ENCODE measurements at regions not wholly inside any gene's neighbourhood (a gene's known extent, or its start where the extent isn't known, plus 50 kb on each side); places are given as distances from the start of the nearest gene placed in this dataset.
"Not testable (repeated sequence)": the region's sequence is repeated elsewhere in the genome, so short reads cannot be mapped to it uniquely, and the experiment has no call there.

DNA sequence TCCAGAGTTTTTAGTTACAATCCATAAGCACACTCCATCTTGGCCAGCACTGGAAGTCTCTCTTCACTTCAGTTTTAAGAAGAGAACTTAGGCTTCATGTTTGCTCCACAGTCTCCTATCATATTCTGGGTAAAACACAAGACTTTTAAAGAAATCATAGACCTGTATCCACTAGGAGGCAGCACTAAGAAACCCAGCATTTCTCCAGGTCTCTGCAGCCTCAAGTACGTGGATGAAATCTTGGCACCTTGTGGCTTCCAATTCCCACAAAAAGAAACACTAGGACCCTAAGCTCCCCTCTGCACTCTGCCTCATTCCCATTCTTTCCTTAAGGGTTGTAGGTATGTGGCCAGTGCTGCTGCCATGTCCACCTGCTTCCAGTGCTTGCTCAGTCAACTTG lies 367.3 kb upstream of the CASK start:
- Histone ChIP-seq H3K27me3 (no peaks in the 10 kb centered on the region), H3K4me1 (ENCODE audit: insufficient read depth) (no peaks in the 10 kb centered on the region), H3K9me3 (no peaks in the 10 kb centered on the region), H3K4me3 (no peak overlapping the region), H3K27ac (no peak overlapping the region), H3K36me3 (no peaks in the 10 kb centered on the region)
- intact Hi-C loops (cut with DNase I), result no loop called here
- TF ChIP-seq EP300 (IDR thresholded peaks at IDR 0.05) (no peak), POLR2A (IDR thresholded peaks at IDR 0.05) (no peak)
- TF ChIP-seq, protein P1, sequence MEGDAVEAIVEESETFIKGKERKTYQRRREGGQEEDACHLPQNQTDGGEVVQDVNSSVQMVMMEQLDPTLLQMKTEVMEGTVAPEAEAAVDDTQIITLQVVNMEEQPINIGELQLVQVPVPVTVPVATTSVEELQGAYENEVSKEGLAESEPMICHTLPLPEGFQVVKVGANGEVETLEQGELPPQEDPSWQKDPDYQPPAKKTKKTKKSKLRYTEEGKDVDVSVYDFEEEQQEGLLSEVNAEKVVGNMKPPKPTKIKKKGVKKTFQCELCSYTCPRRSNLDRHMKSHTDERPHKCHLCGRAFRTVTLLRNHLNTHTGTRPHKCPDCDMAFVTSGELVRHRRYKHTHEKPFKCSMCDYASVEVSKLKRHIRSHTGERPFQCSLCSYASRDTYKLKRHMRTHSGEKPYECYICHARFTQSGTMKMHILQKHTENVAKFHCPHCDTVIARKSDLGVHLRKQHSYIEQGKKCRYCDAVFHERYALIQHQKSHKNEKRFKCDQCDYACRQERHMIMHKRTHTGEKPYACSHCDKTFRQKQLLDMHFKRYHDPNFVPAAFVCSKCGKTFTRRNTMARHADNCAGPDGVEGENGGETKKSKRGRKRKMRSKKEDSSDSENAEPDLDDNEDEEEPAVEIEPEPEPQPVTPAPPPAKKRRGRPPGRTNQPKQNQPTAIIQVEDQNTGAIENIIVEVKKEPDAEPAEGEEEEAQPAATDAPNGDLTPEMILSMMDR (IDR thresholded peaks at IDR 0.05), result no peak
- WGBS, 3 donors, result 20 to 33% (median 32%) methylated on average over 1 of the region's 1 CpG
- DNase-seq, result no peak

DNA sequence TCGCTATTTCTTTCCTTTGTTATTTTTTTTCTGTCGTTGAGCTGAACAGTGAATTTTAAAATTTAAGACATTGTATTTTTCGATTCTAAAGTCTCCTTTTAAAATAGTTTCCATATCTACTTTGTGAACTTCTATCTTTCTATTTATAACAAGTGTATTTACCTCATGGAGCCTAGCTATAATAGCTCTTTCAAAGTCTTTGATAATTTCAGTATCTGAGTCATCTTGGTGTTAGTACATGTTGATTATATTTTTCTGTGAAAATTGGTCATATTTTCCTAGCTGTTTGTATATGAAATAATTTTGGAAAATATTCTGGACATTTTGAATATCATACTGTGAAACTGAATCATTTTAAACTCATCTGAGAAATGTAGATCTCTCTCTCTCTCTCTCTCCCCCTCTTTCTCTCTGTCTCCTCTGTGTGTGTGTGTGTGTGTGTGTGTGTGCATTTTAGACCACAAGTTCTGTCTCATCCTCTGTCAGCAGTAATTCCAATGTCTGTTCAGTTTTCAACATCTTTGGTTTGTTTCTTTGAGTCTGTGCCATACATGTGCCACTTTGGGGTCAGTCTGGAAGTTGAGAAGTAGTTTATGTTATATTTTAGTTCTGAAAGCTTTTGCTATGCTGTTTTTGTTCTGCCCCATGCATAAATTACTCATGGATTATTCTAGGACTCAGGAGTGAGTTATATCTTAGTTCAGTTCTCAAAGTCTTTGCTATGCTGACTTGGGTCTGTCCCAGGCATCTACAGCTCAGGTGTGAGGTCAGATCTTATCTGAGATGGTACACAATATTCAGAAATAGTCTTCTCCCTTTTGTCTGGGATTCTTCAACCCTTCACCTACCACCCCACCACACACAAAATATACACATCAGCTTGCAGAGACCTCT lies 366.4 kb upstream of the CASK start:
- DNase-seq, result no peak
- TF ChIP-seq POLR2A (IDR thresholded peaks at IDR 0.05), result no peak
- TF ChIP-seq, protein P1 (IDR thresholded peaks at IDR 0.05), result no peak
- TF ChIP-seq EP300 (IDR thresholded peaks at IDR 0.05), result no peak
- no peak overlapping the region for H3K27ac ChIP-seq
- no peaks in the 10 kb centered on the region for H3K9me3 ChIP-seq
- H3K4me3 ChIP-seq, result no peak overlapping the region
- no peaks in the 10 kb centered on the region for H3K27me3 ChIP-seq
- no peaks in the 10 kb centered on the region for H3K36me3 ChIP-seq
- intact Hi-C loops (cut with DNase I), result no loop called here
- no peaks in the 10 kb centered on the region for H3K4me1 ChIP-seq (ENCODE audit: insufficient read depth)
- WGBS, 3 donors, result 59 to 73% (median 64%) methylated on average over 3 of the region's 3 CpGs

DNA sequence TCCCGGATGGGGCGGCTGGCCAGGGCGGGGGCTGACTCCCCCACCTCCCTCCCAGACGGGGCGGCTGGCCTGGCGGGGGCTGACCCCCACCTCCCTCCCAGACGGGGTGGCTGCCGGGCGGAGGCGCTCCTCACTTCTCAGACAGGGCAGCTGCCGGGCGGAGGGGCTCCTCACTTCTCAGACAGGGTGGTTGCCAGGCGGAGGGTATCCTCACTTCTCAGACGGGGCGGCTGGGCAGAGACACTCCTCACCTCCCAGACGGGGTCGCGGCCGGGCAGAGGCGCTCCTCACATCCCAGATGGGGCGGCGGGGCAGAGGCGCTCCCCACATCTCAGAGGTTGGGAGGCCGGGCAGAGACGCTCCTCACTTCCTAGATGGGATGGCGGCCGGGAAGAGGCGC lies 362.3 kb upstream of the CASK start:
- H3K4me3 ChIP-seq; H3K4me1 ChIP-seq (ENCODE audit: insufficient read depth); H3K36me3 ChIP-seq; H3K27ac ChIP-seq; H3K27me3 ChIP-seq; intact Hi-C loops (cut with DNase I); H3K9me3 ChIP-seq; DNase-seq: not testable (repeated sequence)
- WGBS, 3 donors, result 96 to 99% (median 98%) methylated on average over 17 to 26 of the region's 28 CpGs

DNA sequence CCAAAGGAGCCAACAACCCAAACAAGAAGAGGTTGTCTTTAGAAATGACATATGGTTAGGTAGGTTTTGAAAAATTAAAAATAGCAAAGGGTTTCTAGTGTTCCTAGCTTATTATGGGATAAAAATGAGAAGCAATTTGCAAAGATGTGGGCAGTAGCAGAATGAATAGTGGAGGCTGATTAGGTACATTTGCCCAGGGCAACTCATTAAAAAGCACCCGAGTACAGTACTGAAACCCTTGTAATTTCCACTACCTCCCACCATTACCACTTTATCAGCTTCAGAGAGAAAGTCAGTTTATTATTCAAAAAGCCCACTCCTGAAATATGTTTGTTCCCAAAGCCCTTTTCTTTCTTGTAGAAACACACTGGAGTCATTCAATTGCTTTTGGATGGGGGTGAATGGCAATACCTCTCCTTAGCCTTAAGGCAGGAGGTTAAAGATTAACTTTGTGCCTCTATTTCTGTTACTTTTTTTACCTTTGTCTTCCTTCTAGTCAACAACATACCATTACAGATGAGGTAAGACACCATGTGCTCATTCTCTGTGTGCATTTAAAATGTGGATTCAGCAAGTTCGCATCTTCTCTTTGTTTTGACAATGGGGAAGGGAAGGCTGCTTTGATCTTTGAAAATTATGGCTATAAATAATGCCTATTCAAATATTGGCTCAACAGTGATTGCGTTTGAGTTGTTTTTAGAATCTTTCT lies 353.8 kb upstream of the CASK start:
- DNase-seq, result no peak
- WGBS, 3 donors, result 51 to 75% (median 55%) methylated on average over 3 of the region's 3 CpGs
- no peak overlapping the region for H3K27ac ChIP-seq
- no peaks in the 10 kb centered on the region for H3K27me3 ChIP-seq
- TF ChIP-seq, protein P1 (IDR thresholded peaks at IDR 0.05), result no peak
- TF ChIP-seq POLR2A (IDR thresholded peaks at IDR 0.05) (no peak), EP300 (IDR thresholded peaks at IDR 0.05) (no peak)
- no peaks in the 10 kb centered on the region for H3K4me1 ChIP-seq (ENCODE audit: insufficient read depth)
- no peaks in the 10 kb centered on the region for H3K9me3 ChIP-seq
- H3K36me3 ChIP-seq, result no peaks in the 10 kb centered on the region
- intact Hi-C loops (cut with DNase I), result no loop called here
- H3K4me3 ChIP-seq, result no peak overlapping the region

DNA sequence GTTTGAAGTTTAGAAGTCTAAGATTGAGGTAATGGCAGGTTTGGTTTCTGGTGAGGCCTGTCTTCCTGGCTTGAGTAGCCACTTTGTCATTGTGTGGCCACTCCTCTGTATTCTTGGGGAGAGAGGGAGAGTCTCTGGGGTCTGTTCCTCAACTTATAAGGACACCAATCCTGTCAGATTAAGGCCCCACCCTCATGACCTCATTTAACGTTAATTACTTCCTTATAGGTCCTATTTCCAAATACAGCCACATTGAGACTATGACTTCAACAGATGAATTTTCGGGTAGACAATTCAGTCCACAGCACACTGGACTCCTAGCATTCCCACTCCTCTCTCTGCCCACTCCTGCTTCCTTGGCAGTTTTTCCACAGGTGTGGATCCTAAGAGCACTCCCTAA lies 350.8 kb upstream of the CASK start:
- DNase-seq, result no peak
- no peaks in the 10 kb centered on the region for H3K9me3 ChIP-seq
- 54 to 77% (median 62%) methylated on average over 2 of the region's 2 CpGs for WGBS, 3 donors
- intact Hi-C loops (cut with DNase I), result no loop called here
- no peaks in the 10 kb centered on the region for H3K36me3 ChIP-seq
- TF ChIP-seq POLR2A (IDR thresholded peaks at IDR 0.05), result no peak
- TF ChIP-seq, protein P1 (IDR thresholded peaks at IDR 0.05), result no peak
- TF ChIP-seq EP300 (IDR thresholded peaks at IDR 0.05), result no peak
- H3K4me3 ChIP-seq, result no peak overlapping the region
- H3K27ac ChIP-seq, result no peak overlapping the region
- no peaks in the 10 kb centered on the region for H3K4me1 ChIP-seq (ENCODE audit: insufficient read depth)
- H3K27me3 ChIP-seq, result no peaks in the 10 kb centered on the region

Data from ovary (tissue), 7 donors.